H1 (cell line): ENCODE measurements at regions not wholly inside any gene's neighbourhood (a gene's known extent, or its start where the extent isn't known, plus 50 kb on each side); places are given as distances from the start of the nearest gene placed in this dataset.

Source experiments
- CTCF ChIA-PET: fragments of 300-600 bp; sonication (Branson Sonifier 250); formaldehyde crosslinking; loops from one replicate; lab custom pipeline; 2021; ENCODE audit not compliant: partially characterized antibody; lab: Charles Lee
- POLR2A ChIA-PET: fragments of 300-600 bp; sonication (Branson Sonifier 250); formaldehyde crosslinking; loops from one replicate; lab custom pipeline; 2021; ENCODE audit warnings: inconsistent platforms; ENCODE audit not compliant: partially characterized antibody; lab: Charles Lee
- DNase-seq, 2 experiments: peaks; one replicate each; pipeline versions ENCODE4 v3.0.0 to v3.0.0-alpha.2; 2010 to 2022; ENCODE audit warnings: low spot score in 2 of 2, low read depth in 1 of 2, mixed read lengths in 1 of 2
- FAIRE-seq: peaks from 2 replicates; lab custom pipeline; 2011; peaks lifted over from hg19 to GRCh38; lab: Jason Lieb, UNC
- H2AFZ ChIP-seq: 2 replicates; pipeline ENCODE4 v1.8.1; 2012; ENCODE audit warnings: low read length, inconsistent platforms
- H2AK5ac ChIP-seq: 2 replicates; pipeline ENCODE4 v1.6.1; 2013; ENCODE audit warnings: low read depth, low read length
- H2BK120ac ChIP-seq: replicated peaks from 2 replicates; pipeline ENCODE3; 2013; ENCODE audit warnings: low read depth, low read length, inconsistent platforms
- H2BK12ac ChIP-seq: 2 replicates; pipeline ENCODE4 v1.6.1; 2013; ENCODE audit warnings: low read depth, low read length
- H2BK15ac ChIP-seq: 2 replicates; pipeline ENCODE4 v1.6.1; 2013; ENCODE audit warnings: low read length
- H2BK20ac ChIP-seq: 2 replicates; pipeline ENCODE4 v1.6.1; 2013; ENCODE audit warnings: low read length
- H2BK5ac ChIP-seq: 2 replicates; pipeline ENCODE4 v1.6.1; 2013; ENCODE audit warnings: low read depth, low read length
- H3K14ac ChIP-seq: 2 replicates; pipeline ENCODE4 v1.6.1; 2013; ENCODE audit warnings: inconsistent platforms; ENCODE audit not compliant: insufficient read length
- H3K18ac ChIP-seq: 2 replicates; pipeline ENCODE4 v1.6.1; 2013; ENCODE audit warnings: low read length; ENCODE audit errors: extremely low read depth
- H3K23ac ChIP-seq: 2 replicates; pipeline ENCODE4 v1.6.1; 2013; ENCODE audit warnings: inconsistent platforms; ENCODE audit not compliant: insufficient read length
- H3K23me2 ChIP-seq: 2 replicates; pipeline ENCODE4 v1.6.1; 2013; ENCODE audit warnings: low read depth, low read length
- H3K27ac ChIP-seq: 2 replicates; pipeline ENCODE4 v1.6.1; 2011; ENCODE audit warnings: low read depth, low read length, inconsistent platforms
- H3K27me3 ChIP-seq, 4 experiments: replicated peaks in 1 of 4; 1 replicate in 1 of 4; 2 replicates in 3 of 4; pipeline versions ENCODE4 v1.6.1 to v1.8.1; 2011 to 2013; ENCODE audit warnings: low read length in 3 of 4, mild to moderate bottlenecking in 3 of 4, inconsistent platforms in 2 of 4, mixed read lengths in 2 of 4, moderate library complexity in 1 of 4; ENCODE audit not compliant: control insufficient read depth in 3 of 4, insufficient read depth in 3 of 4; ENCODE audit errors: extremely low read depth in 1 of 4
- H3K36me3 ChIP-seq, 4 experiments: 2 replicates each; pipeline versions ENCODE4 v1.6.1 to v1.8.1; 2011 to 2013; ENCODE audit warnings: mild to moderate bottlenecking in 4 of 4, low read length in 3 of 4, moderate library complexity in 2 of 4, control low read depth in 1 of 4, inconsistent platforms in 1 of 4; ENCODE audit not compliant: insufficient read depth in 4 of 4, control insufficient read depth in 2 of 4
- H3K4ac ChIP-seq: replicated peaks from 2 replicates; pipeline ENCODE3; 2013; ENCODE audit warnings: low read length, low read depth, mixed read lengths, inconsistent platforms; ENCODE audit not compliant: insufficient read length
- H3K4me1 ChIP-seq, 4 experiments: replicated peaks in 1 of 4; 1 replicate in 1 of 4; 2 replicates in 3 of 4; pipeline versions ENCODE4 v1.6.1 to v1.8.1; 2011 to 2013; ENCODE audit warnings: low read length in 3 of 4, inconsistent platforms in 2 of 4, mixed read lengths in 1 of 4; ENCODE audit not compliant: insufficient read depth in 4 of 4, control insufficient read depth in 3 of 4
- H3K4me2 ChIP-seq, 2 experiments: 2 replicates each; pipeline versions ENCODE4 v1.6.1 to v1.8.1; 2011 to 2013; ENCODE audit warnings: low read depth in 2 of 2, low read length in 2 of 2, control low read depth in 1 of 2, inconsistent platforms in 1 of 2, mild to moderate bottlenecking in 1 of 2; ENCODE audit not compliant: insufficient read depth in 1 of 2
- H3K4me3 ChIP-seq, 4 experiments: fragments of 200-600, 300-600 bp in 1 of 4; sonication (generic), shearing (Covaris generic), sonication (Bioruptor Twin) in 1 of 4; 2 replicates each; pipeline versions ENCODE4 v1.5.1 to v1.8.1; 2011 to 2016; ENCODE audit warnings: low read length in 4 of 4, low read depth in 3 of 4, control low read depth in 2 of 4, inconsistent platforms in 2 of 4, mild to moderate bottlenecking in 2 of 4, mixed read lengths in 1 of 4, moderate library complexity in 1 of 4; ENCODE audit not compliant: insufficient read depth in 2 of 4; ENCODE audit errors: extremely low read depth in 1 of 4
- H3K56ac ChIP-seq: replicated peaks from 2 replicates; pipeline ENCODE3; 2013; ENCODE audit warnings: low read depth, mild to moderate bottlenecking, mixed read lengths, low read length, inconsistent platforms; ENCODE audit not compliant: insufficient read length
- H3K79me1 ChIP-seq: 2 replicates; pipeline ENCODE4 v1.6.1; 2013; ENCODE audit warnings: low read depth, low read length, control low read depth
- H3K79me2 ChIP-seq, 2 experiments: 2 replicates each; pipeline versions ENCODE4 v1.6.1 to v1.8.1; 2012 to 2013; ENCODE audit warnings: low read length in 2 of 2, mild to moderate bottlenecking in 2 of 2, inconsistent platforms in 1 of 2; ENCODE audit not compliant: insufficient read depth in 2 of 2, control insufficient read depth in 1 of 2
- H3K9ac ChIP-seq, 4 experiments: replicated peaks in 1 of 4; 1 replicate in 1 of 4; 2 replicates in 3 of 4; pipeline versions ENCODE4 v1.6.1 to v1.8.1; 2011 to 2013; ENCODE audit warnings: low read depth in 3 of 4, low read length in 3 of 4, control low read depth in 2 of 4, mild to moderate bottlenecking in 2 of 4, moderate library complexity in 2 of 4, inconsistent platforms in 1 of 4; ENCODE audit errors: extremely low read depth in 1 of 4
- H3K9me3 ChIP-seq, 2 experiments: 2 replicates each; pipeline versions ENCODE4 v1.6.1 to v1.8.1; 2012 to 2013; ENCODE audit warnings: mild to moderate bottlenecking in 2 of 2, moderate library complexity in 2 of 2, control low read depth in 1 of 2, inconsistent platforms in 1 of 2, low read depth in 1 of 2, low read length in 1 of 2, mixed read lengths in 1 of 2; ENCODE audit not compliant: insufficient read depth in 2 of 2
- H4K20me1 ChIP-seq, 2 experiments: replicated peaks in 1 of 2; 2 replicates each; pipeline versions ENCODE3 to v1.8.1; 2011 to 2013; ENCODE audit warnings: inconsistent platforms in 2 of 2, low read length in 2 of 2, mild to moderate bottlenecking in 1 of 2; ENCODE audit not compliant: insufficient read depth in 2 of 2, control insufficient read depth in 1 of 2
- H4K5ac ChIP-seq: 2 replicates; pipeline ENCODE4 v1.6.1; 2013; ENCODE audit warnings: low read length, low read depth, mixed read lengths, inconsistent platforms; ENCODE audit not compliant: insufficient read length
- H4K8ac ChIP-seq: 2 replicates; pipeline ENCODE4 v1.8.0; 2013; ENCODE audit warnings: mild to moderate bottlenecking, moderate library complexity, low read length, inconsistent platforms; ENCODE audit not compliant: insufficient read depth; ENCODE audit errors: extremely low read depth
- H4K91ac ChIP-seq: replicated peaks from 2 replicates; pipeline ENCODE3; 2013; ENCODE audit warnings: low read length, mixed read lengths, inconsistent platforms; ENCODE audit not compliant: insufficient read length
- BRCA1 ChIP-seq: IDR thresholded peaks from 2 replicates; pipeline ENCODE4 v1.6.1; 2012; ENCODE audit warnings: low read depth, low read length, improper control_type of control experiment
- CREB1 ChIP-seq: IDR thresholded peaks from 2 replicates; pipeline ENCODE4 v1.6.1; 2012; ENCODE audit warnings: inconsistent platforms
- EZH2 ChIP-seq: fragments of 200-600 bp; sonication (generic); IDR thresholded peaks from 2 replicates; pipeline ENCODE4 v1.7.1; 2012; ENCODE audit warnings: low read depth, mild to moderate bottlenecking, moderate library complexity, low read length, inconsistent platforms; ENCODE audit not compliant: severe bottlenecking
- FOSL1 ChIP-seq: IDR thresholded peaks from 2 replicates; pipeline ENCODE4 v1.6.1; 2011; ENCODE audit warnings: mild to moderate bottlenecking, low read depth, low read length, moderate library complexity; ENCODE audit not compliant: insufficient read depth
- GTF2F1 ChIP-seq: IDR thresholded peaks from 2 replicates; pipeline ENCODE4 v1.6.1; 2012; ENCODE audit warnings: low read depth, low read length, improper control_type of control experiment, borderline replicate concordance
- JUN ChIP-seq: IDR thresholded peaks from 2 replicates; pipeline ENCODE4 v1.6.1; 2011; ENCODE audit warnings: low read depth, mild to moderate bottlenecking, improper control_type of control experiment, low read length
- RXRA ChIP-seq: IDR thresholded peaks from 2 replicates; pipeline ENCODE4 v1.6.1; 2011; ENCODE audit warnings: low read depth, mild to moderate bottlenecking, low read length, moderate library complexity; ENCODE audit not compliant: insufficient read depth
- SAP30 ChIP-seq: fragments of 300-600 bp; sonication (generic); IDR thresholded peaks from 2 replicates; pipeline ENCODE4 v1.7.1; 2012; ENCODE audit warnings: low read length, moderate library complexity, mild to moderate bottlenecking, inconsistent platforms; ENCODE audit not compliant: insufficient read depth, insufficient replicate concordance
- SIRT6 ChIP-seq: IDR thresholded peaks from one replicate; pipeline ENCODE4 v1.7.1; 2012; ENCODE audit warnings: low read length, inconsistent platforms
- SIX5 ChIP-seq: IDR thresholded peaks from 2 replicates; pipeline ENCODE4 v1.6.1; 2011; ENCODE audit warnings: mild to moderate bottlenecking, low read depth, low read length
- TAF7 ChIP-seq: optimal IDR thresholded peaks from 2 replicates; pipeline ENCODE3; 2011; ENCODE audit warnings: low read depth, mild to moderate bottlenecking, inconsistent platforms, low read length, moderate library complexity, borderline replicate concordance
- YY1 ChIP-seq: IDR thresholded peaks from 2 replicates; pipeline ENCODE4 v1.6.1; 2011; ENCODE audit warnings: low read depth, mild to moderate bottlenecking, low read length
- WGBS, 2 experiments: shearing (Covaris generic) in 1 of 2; methylation state at CpG; one replicate each; pipeline versions ENCODE4 v1.1.6 to v1.1.7; 2013 to 2015; ENCODE audit warnings: low lambda C conversion rate in 2 of 2, mixed read lengths in 2 of 2, inconsistent platforms in 1 of 2, low coverage in 1 of 2, missing lambda C conversion rate in 1 of 2; ENCODE audit not compliant: insufficient replicate concordance in 2 of 2, insufficient coverage in 1 of 2, insufficient read length in 1 of 2; ENCODE audit errors: extremely low coverage in 1 of 2, missing lambda C conversion rate in 1 of 2; 5-methylcytosine and 5-hydroxymethylcytosine counted together

DNA sequence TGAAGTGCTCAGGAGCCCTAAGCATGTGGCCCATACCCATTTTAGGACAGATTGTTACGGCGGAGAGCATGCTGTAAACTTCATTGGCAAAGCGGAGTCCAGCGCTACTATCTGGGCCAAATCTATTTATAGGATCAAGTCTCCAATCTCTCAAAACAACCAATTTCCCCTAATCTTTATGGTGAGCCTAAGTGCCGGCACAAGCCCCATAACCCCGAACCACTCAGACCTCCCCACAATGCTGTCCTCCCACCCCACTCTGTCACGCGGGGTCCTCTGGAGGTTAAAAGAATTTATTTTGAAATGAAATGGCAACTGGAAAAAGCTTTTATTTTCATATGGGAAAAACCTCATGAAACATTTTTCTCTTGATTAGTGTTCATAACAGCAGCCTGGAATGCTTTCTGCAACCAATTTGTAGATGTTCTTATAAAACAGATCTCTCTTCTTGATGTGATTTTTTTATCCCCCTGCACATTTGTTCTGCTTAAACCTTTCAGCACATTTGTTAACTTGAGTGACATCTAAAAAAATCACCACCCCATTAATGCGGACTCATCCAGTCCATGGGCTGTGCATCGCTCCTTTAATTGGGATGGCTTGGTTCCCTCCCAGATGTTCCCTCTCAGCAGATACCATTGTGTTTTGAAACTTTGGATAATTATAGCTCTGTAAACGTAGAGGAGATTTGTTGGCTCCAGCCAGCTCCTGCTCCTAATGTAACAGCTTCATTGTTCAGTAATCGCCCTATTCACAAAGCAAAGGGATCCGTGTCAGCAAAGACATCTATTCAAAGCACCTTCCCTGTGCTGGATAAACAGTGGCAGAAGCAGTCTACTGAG, 323.6 kb downstream of the CD83 start:
- no peak overlapping the region for H3K18ac ChIP-seq
- no peaks in the 10 kb centered on the region for H4K20me1 ChIP-seq
- peak overlapping the region in 1 of 2 experiments; percentile 31; a peak in 1 of 4 replicates for H3K4me2 ChIP-seq
- H2AK5ac ChIP-seq, result no peak overlapping the region
- H2BK12ac ChIP-seq, result no peak overlapping the region
- no peaks in the 10 kb centered on the region for H3K36me3 ChIP-seq
- no peak overlapping the region for H4K5ac ChIP-seq
- WGBS, 2 experiments, result 76% methylated on average over 13 of the region's 13 CpGs; no CpG with 5 or more reads in 1 of the 2 experiments
- no peak overlapping the region for H2AFZ ChIP-seq
- no peak overlapping the region for H3K4me3 ChIP-seq
- CTCF ChIA-PET, result interaction anchor here (0.7 to 1.4 kb wide), 3 partner anchors 12 to 171 kb away, joined by 3 to 4 read pairs (median 3); no protein-coding TSS in a partner anchor
- POLR2A ChIA-PET, result no interaction called here
- FAIRE-seq, result no peak
- no peak overlapping the region for H3K23ac ChIP-seq
- no peak overlapping the region for H3K27ac ChIP-seq
- no peaks in the 10 kb centered on the region for H3K23me2 ChIP-seq
- H3K9ac ChIP-seq, result no peak overlapping the region
- no peaks in the 10 kb centered on the region for H3K9me3 ChIP-seq
- no peak overlapping the region for H2BK120ac ChIP-seq
- no peaks in the 10 kb centered on the region for H3K79me2 ChIP-seq
- H2BK20ac ChIP-seq, result no peak overlapping the region
- H4K91ac ChIP-seq, result no peak overlapping the region
- H3K14ac ChIP-seq, result no peak overlapping the region
- H4K8ac ChIP-seq, result no peak overlapping the region
- peaks cover 0 to 11% (median 2%) of the 10 kb centered on the region in 4 experiments; a peak in 4 of 7 replicates for H3K4me1 ChIP-seq
- no peak overlapping the region for H2BK5ac ChIP-seq
- TF ChIP-seq EZH2 (no peak), BRCA1 (no peak), FOSL1 (no peak), SIRT6 (no peak), RXRA (no peak), GTF2F1 (no peak), SIX5 (no peak), CREB1 (no peak), SAP30 (no peak), YY1 (no peak), TAF7 (no peak), JUN (no peak)
- TF ChIP-seq, all 59 proteins: peak for 0
- no peak overlapping the region for H3K56ac ChIP-seq
- H2BK15ac ChIP-seq, result no peak overlapping the region
- no peaks in the 10 kb centered on the region for H3K79me1 ChIP-seq
- H3K27me3 ChIP-seq, result no peaks in the 10 kb centered on the region
- DNase-seq, result no peak
- H3K4ac ChIP-seq, result no peak overlapping the region
